Parathyroid adenoma (tissue), 2 donors: ENCODE measurements at regions not wholly inside any gene's neighbourhood (a gene's known extent, or its start where the extent isn't known, plus 50 kb on each side); places are given as distances from the start of the nearest gene placed in this dataset.

Experiments used
- H2AFZ ChIP-seq: fragments of 300-600 bp; sonication (generic); one replicate; pipeline ENCODE4 v1.7.0; 2017; ENCODE audit warnings: antibody characterized with exemption, mild to moderate bottlenecking
- H3K27ac ChIP-seq: fragments of 300-600 bp; sonication (generic); one replicate; pipeline ENCODE4 v1.7.0; 2017
- H3K27me3 ChIP-seq: fragments of 300-600 bp; sonication (generic); one replicate; pipeline ENCODE4 v1.7.0; 2017; ENCODE audit warnings: low read length; ENCODE audit not compliant: control insufficient read depth, insufficient read depth
- H3K36me3 ChIP-seq: fragments of 300-600 bp; sonication (generic); one replicate; pipeline ENCODE4 v1.7.0; 2017; ENCODE audit warnings: low read length; ENCODE audit not compliant: control insufficient read depth, insufficient read depth
- H3K4me1 ChIP-seq: fragments of 300-600 bp; sonication (generic); one replicate; pipeline ENCODE4 v1.7.0; 2017; ENCODE audit warnings: control low read depth
- H3K4me2 ChIP-seq: fragments of 300-600 bp; sonication (generic); one replicate; pipeline ENCODE4 v1.7.0; 2017; ENCODE audit warnings: low read length
- H3K4me3 ChIP-seq: fragments of 300-600 bp; sonication (generic); one replicate; pipeline ENCODE4 v1.7.0; 2017; ENCODE audit warnings: low read depth, low read length
- H3K79me2 ChIP-seq: fragments of 300-600 bp; sonication (generic); one replicate; pipeline ENCODE4 v1.7.0; 2017; ENCODE audit warnings: control low read depth
- H3K9ac ChIP-seq: fragments of 300-600 bp; sonication (generic); one replicate; pipeline ENCODE4 v1.7.0; 2017; ENCODE audit warnings: mild to moderate bottlenecking
- H3K9me3 ChIP-seq: fragments of 300-600 bp; sonication (generic); one replicate; pipeline ENCODE4 v1.7.0; 2017; ENCODE audit warnings: low read length; ENCODE audit not compliant: control insufficient read depth
- TF ChIP-seq, protein P1 (sequence below): fragments of 300-600 bp; sonication (generic); IDR thresholded peaks from one replicate; pipeline ENCODE4 v1.7.0; 2017; ENCODE audit warnings: antibody characterized with exemption, mild to moderate bottlenecking
- donor health status: primary hyperparathyroidism.

DNA sequence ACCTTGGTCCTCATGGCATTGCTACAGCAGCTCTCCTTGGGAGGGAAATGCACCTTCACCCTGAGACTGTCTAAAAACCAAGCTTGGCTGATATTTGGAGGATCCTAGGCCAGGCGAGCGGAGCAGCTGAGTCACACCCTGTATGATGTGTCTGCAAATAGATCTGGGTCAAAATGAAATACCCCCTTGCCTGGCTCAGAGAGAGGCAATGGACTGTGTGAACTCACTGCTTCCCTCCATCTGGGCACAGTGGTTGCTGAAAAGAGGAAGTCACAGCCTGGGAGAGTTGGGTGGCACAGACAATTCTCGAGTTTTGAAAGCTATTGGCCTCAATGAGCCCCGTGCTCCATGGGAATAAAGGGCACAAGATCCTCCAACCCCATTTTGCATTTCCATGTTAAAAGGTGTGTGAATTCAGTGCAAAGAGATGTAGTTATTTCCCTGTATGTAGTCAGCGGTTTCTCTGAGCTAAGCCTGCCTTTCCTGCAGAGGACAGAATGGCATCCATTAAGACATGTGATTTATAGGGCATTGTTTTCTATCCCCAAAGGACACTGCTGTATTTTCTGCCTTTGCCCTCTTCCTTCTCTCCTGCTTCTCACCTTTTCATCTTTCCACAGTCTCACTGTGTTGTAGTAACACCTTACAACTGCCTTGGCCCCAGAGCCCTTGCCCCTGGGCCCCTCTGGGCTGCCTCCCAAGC lies 177.2 kb downstream of the GADD45G start:
- H2AFZ ChIP-seq, result no peak overlapping the region
- H3K4me2 ChIP-seq, result no peak overlapping the region
- H3K4me1 ChIP-seq, result peaks cover 3% of the 10 kb centered on the region
- H3K9ac ChIP-seq, result no peak overlapping the region
- no peak overlapping the region for H3K27ac ChIP-seq
- no peaks in the 10 kb centered on the region for H3K79me2 ChIP-seq
- TF ChIP-seq, protein P1, sequence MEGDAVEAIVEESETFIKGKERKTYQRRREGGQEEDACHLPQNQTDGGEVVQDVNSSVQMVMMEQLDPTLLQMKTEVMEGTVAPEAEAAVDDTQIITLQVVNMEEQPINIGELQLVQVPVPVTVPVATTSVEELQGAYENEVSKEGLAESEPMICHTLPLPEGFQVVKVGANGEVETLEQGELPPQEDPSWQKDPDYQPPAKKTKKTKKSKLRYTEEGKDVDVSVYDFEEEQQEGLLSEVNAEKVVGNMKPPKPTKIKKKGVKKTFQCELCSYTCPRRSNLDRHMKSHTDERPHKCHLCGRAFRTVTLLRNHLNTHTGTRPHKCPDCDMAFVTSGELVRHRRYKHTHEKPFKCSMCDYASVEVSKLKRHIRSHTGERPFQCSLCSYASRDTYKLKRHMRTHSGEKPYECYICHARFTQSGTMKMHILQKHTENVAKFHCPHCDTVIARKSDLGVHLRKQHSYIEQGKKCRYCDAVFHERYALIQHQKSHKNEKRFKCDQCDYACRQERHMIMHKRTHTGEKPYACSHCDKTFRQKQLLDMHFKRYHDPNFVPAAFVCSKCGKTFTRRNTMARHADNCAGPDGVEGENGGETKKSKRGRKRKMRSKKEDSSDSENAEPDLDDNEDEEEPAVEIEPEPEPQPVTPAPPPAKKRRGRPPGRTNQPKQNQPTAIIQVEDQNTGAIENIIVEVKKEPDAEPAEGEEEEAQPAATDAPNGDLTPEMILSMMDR, result no peak
- H3K27me3 ChIP-seq, result no peaks in the 10 kb centered on the region
- H3K36me3 ChIP-seq, result no peaks in the 10 kb centered on the region
- no peak overlapping the region for H3K4me3 ChIP-seq
- no peaks in the 10 kb centered on the region for H3K9me3 ChIP-seq

DNA sequence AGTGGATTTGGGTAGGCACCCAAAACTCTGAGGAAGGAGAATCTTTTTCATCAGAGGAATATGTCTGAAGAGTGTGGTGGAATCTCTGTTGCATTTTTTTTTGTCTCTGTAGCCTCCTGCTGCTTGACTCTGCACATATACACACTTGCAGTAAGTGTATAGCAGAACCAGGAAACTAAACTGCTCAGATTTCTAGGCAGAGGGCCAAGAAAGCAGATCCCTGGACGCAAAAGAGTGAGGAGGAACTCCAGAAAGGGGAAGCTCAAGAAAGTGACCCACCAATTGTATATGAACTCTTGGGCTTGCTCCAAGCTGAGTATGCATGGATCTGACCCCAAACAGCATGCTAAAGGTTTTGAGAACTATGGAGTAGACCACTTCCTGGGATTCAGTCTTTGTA lies 181.8 kb downstream of the GADD45G start:
- H3K27me3 ChIP-seq, result no peaks in the 10 kb centered on the region
- H3K4me1 ChIP-seq, result no peaks in the 10 kb centered on the region
- H3K36me3 ChIP-seq, result no peaks in the 10 kb centered on the region
- H3K27ac ChIP-seq, result no peak overlapping the region
- H3K9me3 ChIP-seq, result no peaks in the 10 kb centered on the region
- H3K4me2 ChIP-seq, result peak overlapping the region; percentile 33
- H3K9ac ChIP-seq, result no peak overlapping the region
- TF ChIP-seq, protein P1, result no peak
- no peak overlapping the region for H3K4me3 ChIP-seq
- no peak overlapping the region for H2AFZ ChIP-seq
- H3K79me2 ChIP-seq, result no peaks in the 10 kb centered on the region

DNA sequence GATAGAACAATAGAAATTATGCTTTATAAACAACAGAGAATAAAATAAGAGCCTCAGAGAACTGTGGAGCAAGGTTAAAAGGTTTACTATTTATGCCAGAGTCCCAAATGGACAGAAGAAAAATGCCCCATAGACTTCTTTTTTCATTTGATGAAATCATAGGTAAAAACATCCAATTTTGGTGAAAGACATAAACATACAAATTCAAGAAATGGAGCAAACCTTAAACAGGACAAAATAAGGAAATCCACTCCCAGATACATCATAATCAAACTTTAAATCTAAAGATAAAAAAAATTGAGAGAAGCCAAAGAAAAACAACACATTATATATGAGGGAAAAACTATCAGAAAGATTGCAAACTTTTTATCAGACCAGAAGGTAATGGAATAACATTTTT lies 182.8 kb downstream of the GADD45G start:
- no peaks in the 10 kb centered on the region for H3K79me2 ChIP-seq
- no peak overlapping the region for H3K9ac ChIP-seq
- H3K4me1 ChIP-seq, result no peaks in the 10 kb centered on the region
- no peaks in the 10 kb centered on the region for H3K27me3 ChIP-seq
- H3K36me3 ChIP-seq, result no peaks in the 10 kb centered on the region
- no peak overlapping the region for H3K4me3 ChIP-seq
- H3K27ac ChIP-seq, result no peak overlapping the region
- H3K9me3 ChIP-seq, result no peaks in the 10 kb centered on the region
- TF ChIP-seq, protein P1, result no peak
- H2AFZ ChIP-seq, result no peak overlapping the region
- no peak overlapping the region for H3K4me2 ChIP-seq

DNA sequence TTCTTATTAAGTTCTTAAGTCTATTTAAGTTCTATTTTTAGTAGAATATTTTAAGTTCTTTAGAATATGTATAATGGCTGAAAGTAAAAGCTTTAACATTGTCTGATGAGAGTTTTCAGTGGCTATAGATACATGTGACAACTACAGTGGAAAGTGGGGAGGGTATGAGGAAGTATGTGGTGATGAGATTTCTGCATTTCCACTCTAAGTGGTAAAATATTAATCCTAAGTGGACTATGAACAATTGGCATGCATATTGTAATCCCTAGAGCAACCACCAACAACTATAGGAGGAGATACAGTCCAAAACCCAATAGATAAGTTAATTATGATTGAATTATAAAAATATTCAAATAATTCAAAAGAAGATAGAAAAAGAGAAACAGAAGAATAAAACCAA lies 183.6 kb downstream of the GADD45G start:
- Histone ChIP-seq H3K36me3 (no peaks in the 10 kb centered on the region), H3K27me3 (no peaks in the 10 kb centered on the region), H3K9me3 (no peaks in the 10 kb centered on the region), H3K4me1 (no peaks in the 10 kb centered on the region), H3K9ac (no peak overlapping the region), H2AFZ (no peak overlapping the region), H3K79me2 (no peaks in the 10 kb centered on the region), H3K4me3 (no peak overlapping the region), H3K27ac (no peak overlapping the region), H3K4me2 (no peak overlapping the region)
- TF ChIP-seq, protein P1, result no peak

DNA sequence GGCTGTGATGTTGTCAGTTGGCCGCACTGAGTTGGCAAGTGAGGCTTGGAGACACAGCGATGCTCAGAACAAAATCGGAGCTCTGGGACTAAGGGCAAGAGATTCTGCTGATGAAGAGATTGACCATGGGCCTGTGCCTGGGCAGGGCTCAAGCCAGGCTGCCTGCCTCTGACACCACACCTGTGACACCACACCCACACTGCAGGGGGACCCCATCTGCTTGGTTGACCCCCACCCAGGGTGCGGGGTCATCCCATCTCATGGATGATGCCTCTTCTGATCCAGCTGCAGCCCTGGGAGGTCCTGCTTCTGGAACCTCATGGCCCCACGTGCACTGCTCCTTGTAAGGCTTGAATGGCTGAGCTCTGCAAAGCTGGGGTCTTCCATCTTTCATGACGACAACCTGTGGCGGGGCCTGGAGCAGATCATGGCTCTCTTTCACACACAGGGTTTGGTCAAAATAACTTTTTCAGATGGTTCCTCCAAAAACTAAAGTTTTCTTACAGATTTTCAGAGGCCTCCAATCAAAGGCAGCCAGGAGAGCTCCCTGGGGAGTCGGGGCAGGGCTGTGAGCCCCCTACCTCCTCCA lies 185.2 kb downstream of the GADD45G start:
- TF ChIP-seq, protein P1, result no peak
- H3K79me2 ChIP-seq, result no peaks in the 10 kb centered on the region
- H3K9ac ChIP-seq, result no peak overlapping the region
- H3K4me3 ChIP-seq, result no peak overlapping the region
- no peak overlapping the region for H2AFZ ChIP-seq
- H3K27ac ChIP-seq, result no peak overlapping the region
- no peaks in the 10 kb centered on the region for H3K36me3 ChIP-seq
- H3K4me2 ChIP-seq, result no peak overlapping the region
- H3K9me3 ChIP-seq, result no peaks in the 10 kb centered on the region
- H3K27me3 ChIP-seq, result no peaks in the 10 kb centered on the region
- no peaks in the 10 kb centered on the region for H3K4me1 ChIP-seq
